Loucy (cell line): ENCODE measurements at regions not wholly inside any gene's neighbourhood (a gene's known extent, or its start where the extent isn't known, plus 50 kb on each side); places are given as distances from the start of the nearest gene placed in this dataset.

Experiments used
- H2AFZ ChIP-seq: fragments of 200-600 bp; sonication (generic); 2 replicates; pipeline ENCODE4 v1.6.0; 2016; ENCODE audit warnings: antibody characterized with exemption, mild to moderate bottlenecking, low read length, moderate library complexity
- H3F3A ChIP-seq: fragments of 200-600 bp; 2 replicates; pipeline ENCODE4 v1.6.0; 2016; ENCODE audit warnings: antibody characterized with exemption, low read depth, mild to moderate bottlenecking
- H3K27me3 ChIP-seq: fragments of 200-600 bp; sonication (generic); 2 replicates; pipeline ENCODE4 v1.6.1; 2014; ENCODE audit warnings: low read length, mild to moderate bottlenecking; ENCODE audit not compliant: insufficient read depth, poor library complexity, severe bottlenecking
- H3K36me3 ChIP-seq: fragments of 200-600 bp; sonication (generic); 2 replicates; pipeline ENCODE4 v1.6.1; 2016; ENCODE audit warnings: low read length; ENCODE audit not compliant: insufficient read depth
- H3K4me1 ChIP-seq: fragments of 200-600 bp; sonication (generic); 2 replicates; pipeline ENCODE4 v1.5.1; 2014; ENCODE audit warnings: low read length, mild to moderate bottlenecking; ENCODE audit not compliant: insufficient read depth, poor library complexity, severe bottlenecking
- H3K4me2 ChIP-seq: fragments of 200-600 bp; sonication (generic); 2 replicates; pipeline ENCODE4 v1.6.0; 2014; ENCODE audit warnings: antibody characterized with exemption, low read length, low read depth, mild to moderate bottlenecking; ENCODE audit not compliant: poor library complexity, severe bottlenecking
- H3K4me3 ChIP-seq: fragments of 200-600 bp; sonication (generic); 2 replicates; pipeline ENCODE4 v1.5.1; 2014; ENCODE audit warnings: low read length, mild to moderate bottlenecking, mixed read lengths; ENCODE audit not compliant: poor library complexity, severe bottlenecking
- H3K79me2 ChIP-seq: fragments of 200-600 bp; sonication (generic); 2 replicates; pipeline ENCODE4 v1.6.1; 2014; ENCODE audit warnings: low read length; ENCODE audit not compliant: insufficient read depth
- H3K9ac ChIP-seq: fragments of 200-600 bp; sonication (generic); 2 replicates; pipeline ENCODE4 v1.6.0; 2014; ENCODE audit warnings: mild to moderate bottlenecking, low read depth, low read length, moderate library complexity; ENCODE audit not compliant: poor library complexity, severe bottlenecking
- H3K9me2 ChIP-seq: fragments of 200-600 bp; sonication (generic); replicated peaks from 2 replicates; pipeline ENCODE4 v1.6.1; 2016; ENCODE audit warnings: low read depth, low read length, mixed read lengths
- H3K9me3 ChIP-seq: fragments of 200-600 bp; sonication (generic); 2 replicates; pipeline ENCODE4 v1.6.1; 2014; ENCODE audit warnings: mild to moderate bottlenecking, antibody characterized with exemption, low read length, low read depth; ENCODE audit not compliant: insufficient read depth
- H4K20me1 ChIP-seq: fragments of 200-600 bp; sonication (generic); 2 replicates; pipeline ENCODE4 v1.6.0; 2014; ENCODE audit warnings: antibody characterized with exemption, low read length, mild to moderate bottlenecking; ENCODE audit not compliant: insufficient read depth, poor library complexity, severe bottlenecking
- EZH2phosphoT487 ChIP-seq: fragments of 200-600 bp; IDR thresholded peaks from 2 replicates; pipeline ENCODE4 v1.6.1; 2018; ENCODE audit warnings: antibody characterized with exemption, mild to moderate bottlenecking, moderate library complexity, borderline replicate concordance
- TF ChIP-seq, protein P1 (sequence below): fragments of 200-600 bp; sonication (generic); conservative IDR thresholded peaks from 2 replicates; pipeline ENCODE4 v1.5.1; 2014; ENCODE audit warnings: mild to moderate bottlenecking, antibody characterized with exemption, low read length

- TF ChIP-seq, protein P1, sequence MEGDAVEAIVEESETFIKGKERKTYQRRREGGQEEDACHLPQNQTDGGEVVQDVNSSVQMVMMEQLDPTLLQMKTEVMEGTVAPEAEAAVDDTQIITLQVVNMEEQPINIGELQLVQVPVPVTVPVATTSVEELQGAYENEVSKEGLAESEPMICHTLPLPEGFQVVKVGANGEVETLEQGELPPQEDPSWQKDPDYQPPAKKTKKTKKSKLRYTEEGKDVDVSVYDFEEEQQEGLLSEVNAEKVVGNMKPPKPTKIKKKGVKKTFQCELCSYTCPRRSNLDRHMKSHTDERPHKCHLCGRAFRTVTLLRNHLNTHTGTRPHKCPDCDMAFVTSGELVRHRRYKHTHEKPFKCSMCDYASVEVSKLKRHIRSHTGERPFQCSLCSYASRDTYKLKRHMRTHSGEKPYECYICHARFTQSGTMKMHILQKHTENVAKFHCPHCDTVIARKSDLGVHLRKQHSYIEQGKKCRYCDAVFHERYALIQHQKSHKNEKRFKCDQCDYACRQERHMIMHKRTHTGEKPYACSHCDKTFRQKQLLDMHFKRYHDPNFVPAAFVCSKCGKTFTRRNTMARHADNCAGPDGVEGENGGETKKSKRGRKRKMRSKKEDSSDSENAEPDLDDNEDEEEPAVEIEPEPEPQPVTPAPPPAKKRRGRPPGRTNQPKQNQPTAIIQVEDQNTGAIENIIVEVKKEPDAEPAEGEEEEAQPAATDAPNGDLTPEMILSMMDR = no peak
- TF ChIP-seq EZH2phosphoT487 = no peak
- Histone ChIP-seq H3K36me3 (no peaks in the 10 kb centered on the region), H3K4me3 (no peak overlapping the region), H3K9me2 (no peaks in the 10 kb centered on the region), H2AFZ (no peak overlapping the region), H3F3A (no peaks in the 10 kb centered on the region), H4K20me1 (no peaks in the 10 kb centered on the region), H3K9ac (no peak overlapping the region), H3K9me3 (no peaks in the 10 kb centered on the region), H3K79me2 (no peaks in the 10 kb centered on the region), H3K27me3 (no peaks in the 10 kb centered on the region), H3K4me2 (no peak overlapping the region), H3K4me1 (no peaks in the 10 kb centered on the region)
Observed at GRCh38 chr4:84298023-84298718, 200.9 kb downstream of the NKX6-1 start.

GRCh38 chr4:84291969-84292368, 207.1 kb downstream of the NKX6-1 start:
- Histone ChIP-seq H3K36me3 (no peaks in the 10 kb centered on the region), H3K9ac (no peak overlapping the region), H3K9me2 (no peaks in the 10 kb centered on the region), H4K20me1 (no peaks in the 10 kb centered on the region), H2AFZ (no peak overlapping the region), H3K27me3 (no peaks in the 10 kb centered on the region), H3K4me2 (no peak overlapping the region), H3F3A (no peaks in the 10 kb centered on the region), H3K79me2 (no peaks in the 10 kb centered on the region), H3K9me3 (no peaks in the 10 kb centered on the region), H3K4me3 (no peak overlapping the region), H3K4me1 (no peaks in the 10 kb centered on the region)
- TF ChIP-seq, protein P1 = no peak
- no peak for TF ChIP-seq EZH2phosphoT487

GRCh38 chr4:84286048-84286447, 213.0 kb downstream of the NKX6-1 start:
- Histone ChIP-seq H3K27me3 (no peaks in the 10 kb centered on the region), H3K9me3 (no peaks in the 10 kb centered on the region), H4K20me1 (no peaks in the 10 kb centered on the region), H3K79me2 (no peaks in the 10 kb centered on the region), H3K4me1 (no peaks in the 10 kb centered on the region), H3K9ac (no peak overlapping the region), H3K36me3 (no peaks in the 10 kb centered on the region), H2AFZ (no peak overlapping the region), H3K4me3 (no peak overlapping the region), H3K9me2 (no peaks in the 10 kb centered on the region), H3F3A (no peaks in the 10 kb centered on the region), H3K4me2 (no peak overlapping the region)
- TF ChIP-seq EZH2phosphoT487 = no peak
- TF ChIP-seq, protein P1 = no peak
